HG02884 (cell line): ENCODE measurements at regions not wholly inside any gene's neighbourhood (a gene's known extent, or its start where the extent isn't known, plus 50 kb on each side); places are given as distances from the start of the nearest gene placed in this dataset.
"Not testable (repeated sequence)": the region's sequence is repeated elsewhere in the genome, so short reads cannot be mapped to it uniquely, and the experiment has no call there.

Source experiments
- ATAC-seq: cut with Tn5 transposase; IDR thresholded peaks from one replicate; pipeline ENCODE4 v1.9.1; 2021; ENCODE audit warnings: mild to moderate bottlenecking, moderate library complexity; ENCODE audit not compliant: unreplicated experiment

DNA sequence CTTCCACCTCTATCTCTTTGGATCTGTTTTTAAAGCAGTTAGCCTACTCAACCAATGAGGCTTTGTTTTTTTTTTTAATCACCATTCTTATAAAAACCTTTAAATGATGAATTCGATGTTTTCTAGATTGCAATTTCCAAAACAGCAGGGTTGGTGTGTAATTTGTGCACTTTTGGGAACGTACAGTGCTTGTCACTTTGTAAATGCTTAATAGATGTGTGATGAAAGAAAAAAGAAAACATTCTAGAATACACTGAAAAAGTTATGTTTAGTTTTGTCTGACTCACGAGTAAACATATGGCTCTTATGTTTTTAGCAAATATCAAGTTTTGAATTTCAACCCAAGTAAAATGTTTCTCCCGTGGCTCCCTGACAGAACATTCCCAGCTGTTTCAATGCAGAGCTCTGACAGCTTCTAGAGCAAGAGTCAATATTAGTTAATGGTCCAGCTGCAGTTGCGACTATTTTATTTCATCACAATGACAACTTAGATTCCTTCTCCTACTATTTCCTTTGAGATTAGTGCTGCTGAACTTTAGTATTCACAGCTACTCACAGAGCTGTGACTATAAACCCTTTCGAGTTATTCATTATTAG, 362.5 kb upstream of the ADAMTS5 start:
- no peak for ATAC-seq

DNA sequence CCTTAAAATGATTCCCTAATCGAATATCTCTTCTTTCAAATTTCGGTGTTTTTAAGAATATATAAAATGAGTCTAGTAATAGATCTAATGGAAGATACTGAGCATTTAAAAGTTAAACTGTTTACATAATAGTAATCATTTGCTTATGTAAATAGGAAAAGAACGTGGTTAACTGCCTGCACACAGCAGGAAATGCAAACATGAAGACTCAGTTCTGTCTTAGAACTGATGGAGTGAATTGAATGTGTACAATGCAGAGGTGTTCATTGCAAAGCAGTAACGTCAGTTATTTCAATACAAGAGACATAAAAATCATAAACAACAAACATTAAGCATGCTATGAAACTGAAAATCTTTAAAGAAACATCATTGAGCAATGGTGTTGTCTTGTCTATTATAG, 359.4 kb upstream of the ADAMTS5 start:
- ATAC-seq, result no peak

- ATAC-seq, result no peak
Observed at GRCh38 chr21:27323331-27323730, 356.4 kb upstream of the ADAMTS5 start.

DNA sequence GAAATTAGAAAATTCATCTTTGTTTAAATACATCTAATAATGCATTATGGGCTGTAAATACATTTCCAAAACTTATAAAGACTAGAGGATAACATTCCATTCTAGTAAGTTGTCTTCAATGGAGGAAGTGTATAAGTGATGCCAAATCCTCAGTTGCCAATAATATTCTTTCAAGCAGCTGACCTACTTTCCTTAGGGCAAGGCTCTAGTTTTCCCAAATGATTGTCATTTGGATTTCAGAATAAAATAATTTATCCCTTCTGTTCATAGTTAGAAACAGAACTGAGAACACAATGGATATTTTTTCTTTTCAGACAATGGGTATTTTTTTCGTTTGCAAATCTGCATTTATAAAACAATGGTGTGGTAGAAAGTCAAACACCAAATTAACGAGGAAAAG, 354.9 kb upstream of the ADAMTS5 start:
- ATAC-seq, result no peak

DNA sequence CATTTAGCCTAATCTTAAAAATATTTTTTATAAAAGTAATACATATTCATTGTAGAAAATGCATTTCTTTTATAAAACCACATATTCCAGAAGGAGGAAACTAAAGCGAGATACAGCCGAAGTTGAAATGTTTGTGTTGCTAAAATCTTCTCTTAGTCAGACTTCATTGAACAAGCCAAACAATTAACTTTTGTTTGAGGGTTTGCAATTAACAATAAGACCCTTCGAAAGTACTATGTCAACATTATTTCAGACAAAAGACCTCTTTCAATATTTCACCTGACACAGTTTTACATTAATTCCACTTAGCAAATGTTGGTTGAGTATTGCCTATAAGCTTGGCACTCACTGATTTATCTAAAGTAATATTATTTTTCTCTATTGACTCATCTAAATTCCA, 354.0 kb upstream of the ADAMTS5 start:
- no peak for ATAC-seq

DNA sequence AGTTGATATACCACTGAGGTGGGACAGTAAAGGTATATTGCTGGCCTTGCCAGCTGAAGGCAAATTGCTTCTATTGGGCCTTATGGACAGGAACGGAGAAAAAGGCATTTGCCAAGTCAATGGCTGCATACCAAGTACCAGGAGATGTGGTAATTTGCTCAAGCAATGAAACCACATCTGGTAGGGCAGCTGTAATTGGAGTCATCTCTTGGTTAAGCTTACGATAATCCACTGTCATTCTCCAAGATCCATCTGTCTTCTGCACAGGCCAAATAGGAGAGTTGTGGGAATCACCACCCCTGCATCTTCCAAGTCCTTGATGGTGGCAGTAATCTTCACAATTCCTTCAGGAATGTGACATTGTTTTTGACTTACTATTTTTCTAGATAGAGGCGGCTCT, 350.7 kb upstream of the ADAMTS5 start:
- not testable (repeated sequence) for ATAC-seq

GRCh38 chr21:27315373-27315772, 348.5 kb upstream of the ADAMTS5 start:
- no peak for ATAC-seq

DNA sequence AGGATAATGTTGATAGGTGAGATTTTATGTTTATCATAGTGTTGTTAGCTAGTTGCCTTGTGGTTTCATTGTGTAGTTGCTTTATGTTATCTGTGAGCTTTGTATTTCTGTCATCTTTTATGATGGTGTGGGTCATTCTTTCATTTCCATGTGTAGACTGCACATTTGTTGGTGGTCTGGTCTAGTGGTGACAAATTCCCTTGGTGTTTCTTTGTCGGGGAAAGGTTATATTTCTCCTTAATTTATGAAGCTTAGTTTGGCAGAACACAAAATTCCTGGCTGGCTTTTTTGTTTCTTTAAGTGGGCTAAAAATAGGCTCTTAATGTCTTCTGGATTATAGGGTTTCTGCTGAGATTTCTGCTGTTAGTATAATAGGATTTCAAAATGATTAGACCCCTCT, 347.2 kb upstream of the ADAMTS5 start:
- no peak for ATAC-seq

- ATAC-seq, result no peak
Observed at GRCh38 chr21:27306791-27307775, 340.2 kb upstream of the ADAMTS5 start.

- ATAC-seq, result no peak
Observed at GRCh38 chr21:27306206-27306605, 339.3 kb upstream of the ADAMTS5 start.

DNA sequence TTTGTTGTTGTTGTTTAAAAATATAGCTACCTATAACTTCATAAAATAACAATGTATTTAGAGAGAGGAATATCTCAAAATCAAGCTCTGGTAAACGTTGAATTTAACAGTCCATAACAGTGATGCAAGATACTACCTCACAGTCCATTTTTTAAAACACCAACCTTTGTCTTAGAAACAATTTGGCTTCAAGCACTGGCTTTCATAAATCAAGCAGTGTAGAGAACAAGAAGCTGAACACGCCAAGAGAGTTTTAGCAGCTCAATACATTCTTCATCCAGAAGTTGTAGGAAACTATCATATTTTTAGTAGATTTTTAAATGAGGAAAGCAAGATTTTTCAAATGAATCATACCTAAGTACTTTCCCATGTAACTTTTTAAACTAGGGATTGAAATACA, 334.3 kb upstream of the ADAMTS5 start:
- no peak for ATAC-seq

- no peak for ATAC-seq
Observed at GRCh38 chr21:27300770-27301169, 333.9 kb upstream of the ADAMTS5 start.

- no peak for ATAC-seq
Observed at GRCh38 chr21:27298465-27298864, 331.6 kb upstream of the ADAMTS5 start.

DNA sequence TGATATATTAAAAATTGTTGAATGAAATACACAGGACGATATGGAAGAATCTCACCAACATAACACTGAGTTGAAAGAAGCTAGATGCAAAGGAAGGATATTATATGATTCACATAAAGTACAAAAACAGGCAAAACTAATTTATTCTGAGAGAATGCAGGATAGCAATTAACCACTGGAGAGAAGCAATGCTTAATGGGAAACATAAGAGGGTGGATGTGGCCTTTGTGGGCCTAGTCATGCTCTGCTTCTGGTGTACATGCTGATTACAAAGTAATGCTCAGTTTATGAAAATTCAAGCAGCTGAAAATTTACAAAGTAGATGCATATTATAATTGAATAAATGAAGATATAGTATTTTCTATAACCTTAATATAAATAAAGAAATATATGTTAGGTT, 326.4 kb upstream of the ADAMTS5 start:
- no peak for ATAC-seq

DNA sequence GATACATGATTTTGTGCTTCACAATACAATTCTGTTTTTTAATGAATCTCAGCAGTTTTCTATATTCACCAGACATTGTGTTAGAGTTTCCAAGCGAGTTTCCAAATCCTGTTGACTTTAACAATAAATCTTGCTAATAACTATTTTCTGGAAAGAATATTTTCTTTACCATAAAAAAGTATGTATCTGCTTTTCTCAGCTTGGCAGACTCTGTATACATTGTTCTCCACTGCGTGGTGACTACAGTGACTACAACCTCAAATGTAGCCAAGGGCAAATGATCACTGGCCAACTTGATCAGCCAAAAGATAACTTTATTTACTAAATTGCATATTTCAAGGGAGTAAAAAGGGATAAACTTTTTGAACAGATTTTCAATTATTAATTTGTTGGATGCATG, 325.9 kb upstream of the ADAMTS5 start:
- no peak for ATAC-seq

DNA sequence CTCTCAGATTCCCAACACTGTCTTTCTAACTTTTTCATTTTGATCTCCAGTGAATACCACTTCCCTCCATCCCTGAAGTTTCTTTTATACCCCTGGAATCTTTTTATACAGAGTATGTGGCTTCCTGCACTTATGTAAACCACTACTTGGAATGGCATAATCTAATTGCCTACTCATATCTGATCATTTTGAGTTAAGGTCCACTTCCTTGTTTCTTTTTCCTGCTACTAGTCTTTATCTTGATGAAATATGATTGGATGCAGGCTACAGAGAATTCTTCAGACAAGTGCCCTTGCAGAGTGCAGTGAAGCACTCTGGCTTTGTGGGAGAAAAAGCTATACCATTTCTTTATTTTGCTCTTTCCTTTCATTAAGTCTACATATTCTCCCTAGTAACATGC, 325.3 kb upstream of the ADAMTS5 start:
- no peak for ATAC-seq

- ATAC-seq, result no peak
Observed at GRCh38 chr21:27291006-27291405, 324.1 kb upstream of the ADAMTS5 start.

GRCh38 chr21:27290028-27290427, 323.1 kb upstream of the ADAMTS5 start:
- ATAC-seq, result no peak

GRCh38 chr21:27286760-27287159, 319.9 kb upstream of the ADAMTS5 start:
- ATAC-seq, result no peak

DNA sequence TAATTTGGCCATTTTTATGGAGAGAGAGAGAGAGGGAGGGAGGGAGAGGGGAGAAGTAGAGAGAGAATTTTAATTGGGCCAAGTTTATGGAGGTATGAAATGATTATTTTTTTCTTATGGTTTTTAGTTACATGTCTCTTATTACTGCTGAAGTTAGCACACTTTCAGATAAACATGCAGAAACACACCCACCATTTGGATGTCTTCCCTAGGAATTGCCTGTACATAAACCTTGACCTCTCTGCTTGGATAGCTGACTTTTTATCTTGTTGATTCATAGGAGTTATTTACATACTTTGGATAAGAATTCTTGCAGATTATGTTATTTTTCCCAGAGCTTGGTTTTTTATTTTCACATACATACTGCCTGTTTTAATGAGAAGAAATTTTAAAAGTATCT, 310.2 kb upstream of the ADAMTS5 start:
- ATAC-seq, result no peak

- ATAC-seq, result no peak
Observed at GRCh38 chr21:27275294-27275927, 308.5 kb upstream of the ADAMTS5 start.

GRCh38 chr21:27269644-27270043, 302.8 kb upstream of the ADAMTS5 start:
- no peak for ATAC-seq
